ENCODE measurements at regions not wholly inside any gene's neighbourhood (a gene's known extent, or its start where the extent isn't known, plus 50 kb on each side); places are given as distances from the start of the nearest gene placed in this dataset.

DNA sequence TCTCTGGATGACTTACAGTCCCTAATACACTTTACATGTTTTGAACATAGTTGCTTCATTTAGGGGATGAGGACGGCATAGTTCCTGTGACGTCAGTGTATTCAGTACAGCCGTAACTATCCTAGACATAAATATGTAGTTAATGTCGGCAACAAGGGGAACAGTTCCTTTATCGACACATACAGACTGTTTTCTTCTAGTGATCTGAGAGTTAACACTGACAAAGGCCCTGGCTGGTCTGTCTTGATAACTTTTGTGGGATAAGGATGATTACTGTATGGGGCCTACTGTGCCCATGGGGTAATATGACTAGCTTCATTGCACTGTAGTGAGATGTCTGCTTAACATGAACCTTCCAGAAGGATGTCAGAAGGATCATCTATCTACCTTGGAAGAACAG lies 131.2 kb downstream of the ZNF518B start:
- TF ChIP-seq POLR2A (IDR thresholded peaks at IDR 0.05) (no peak), EP300 (IDR thresholded peaks at IDR 0.05) (no peak), POLR2AphosphoS5 (IDR thresholded peaks at IDR 0.05) (no peak)
- TF ChIP-seq, protein P1, sequence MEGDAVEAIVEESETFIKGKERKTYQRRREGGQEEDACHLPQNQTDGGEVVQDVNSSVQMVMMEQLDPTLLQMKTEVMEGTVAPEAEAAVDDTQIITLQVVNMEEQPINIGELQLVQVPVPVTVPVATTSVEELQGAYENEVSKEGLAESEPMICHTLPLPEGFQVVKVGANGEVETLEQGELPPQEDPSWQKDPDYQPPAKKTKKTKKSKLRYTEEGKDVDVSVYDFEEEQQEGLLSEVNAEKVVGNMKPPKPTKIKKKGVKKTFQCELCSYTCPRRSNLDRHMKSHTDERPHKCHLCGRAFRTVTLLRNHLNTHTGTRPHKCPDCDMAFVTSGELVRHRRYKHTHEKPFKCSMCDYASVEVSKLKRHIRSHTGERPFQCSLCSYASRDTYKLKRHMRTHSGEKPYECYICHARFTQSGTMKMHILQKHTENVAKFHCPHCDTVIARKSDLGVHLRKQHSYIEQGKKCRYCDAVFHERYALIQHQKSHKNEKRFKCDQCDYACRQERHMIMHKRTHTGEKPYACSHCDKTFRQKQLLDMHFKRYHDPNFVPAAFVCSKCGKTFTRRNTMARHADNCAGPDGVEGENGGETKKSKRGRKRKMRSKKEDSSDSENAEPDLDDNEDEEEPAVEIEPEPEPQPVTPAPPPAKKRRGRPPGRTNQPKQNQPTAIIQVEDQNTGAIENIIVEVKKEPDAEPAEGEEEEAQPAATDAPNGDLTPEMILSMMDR (IDR thresholded peaks at IDR 0.05): no peak
